Kidney (tissue), 13 donors: ENCODE measurements at regions not wholly inside any gene's neighbourhood (a gene's known extent, or its start where the extent isn't known, plus 50 kb on each side); places are given as distances from the start of the nearest gene placed in this dataset.

ENCODE experiments used
- DNase-seq, 5 donors: peaks; one replicate each; pipeline ENCODE4 v3.0.0-alpha.2; 2013 to 2020
- FAIRE-seq: peaks from 2 replicates; lab custom pipeline; 2012; peaks lifted over from hg19 to GRCh38; lab: Jason Lieb, UNC
- H3K27ac ChIP-seq, 2 donors: one replicate each; pipeline ENCODE4 v1.7.0; 2013; ENCODE audit warnings: low read depth in 2 of 2, low read length in 2 of 2, inconsistent platforms in 1 of 2
- H3K27me3 ChIP-seq: one replicate; pipeline ENCODE4 v1.7.1; 2013; ENCODE audit warnings: low read length, inconsistent platforms; ENCODE audit not compliant: control insufficient read depth, insufficient read depth
- H3K36me3 ChIP-seq, 3 donors: one replicate each; pipeline versions ENCODE4 v1.7.0 to v1.7.1; 2013; ENCODE audit warnings: low read length in 3 of 3, control low read depth in 1 of 3, inconsistent platforms in 1 of 3; ENCODE audit not compliant: insufficient read depth in 3 of 3, control insufficient read depth in 2 of 3
- H3K4me1 ChIP-seq, 3 donors: one replicate each; pipeline versions ENCODE4 v1.7.0 to v1.7.1; 2013; ENCODE audit warnings: low read length in 3 of 3, inconsistent platforms in 1 of 3, low read depth in 1 of 3; ENCODE audit not compliant: control insufficient read depth in 2 of 3, insufficient read depth in 2 of 3
- H3K4me3 ChIP-seq, 3 donors: one replicate each; pipeline versions ENCODE4 v1.7.0 to v1.8.1; 2013; ENCODE audit warnings: low read length in 3 of 3, control low read depth in 1 of 3, inconsistent platforms in 1 of 3
- H3K9ac ChIP-seq, 3 donors: one replicate each; pipeline versions ENCODE4 v1.7.0 to v1.7.1; 2013; ENCODE audit warnings: low read length in 3 of 3, control low read depth in 1 of 3, inconsistent platforms in 1 of 3
- H3K9me3 ChIP-seq, 3 donors: one replicate each; pipeline versions ENCODE4 v1.7.0 to v1.7.1; 2013; ENCODE audit warnings: low read length in 3 of 3, control low read depth in 1 of 3, inconsistent platforms in 1 of 3; ENCODE audit not compliant: control insufficient read depth in 2 of 3, insufficient read depth in 1 of 3
- intact Hi-C: fragments of 100-400 bp; cut with DNase I; formaldehyde crosslinking; loops from one replicate; pipeline ENCODE4 v1.11.1; 2022
- TF ChIP-seq, protein P1 (sequence below): IDR thresholded peaks from 3 replicates; pipeline ENCODE4 v1.5.1; 2012; ENCODE audit warnings: mild to moderate bottlenecking, moderate library complexity, borderline replicate concordance; ENCODE audit not compliant: insufficient read depth; ENCODE audit errors: extremely low read depth
- donor health status: control.
- donor health status: control.
- donor health status: control.
- donor health status: control.
- donor health status: control.
- donor health status: DM: yes; HTN: yes; CAD: no.
- donor health status: Normal renal cell carcinoma (clear cell type).

DNA sequence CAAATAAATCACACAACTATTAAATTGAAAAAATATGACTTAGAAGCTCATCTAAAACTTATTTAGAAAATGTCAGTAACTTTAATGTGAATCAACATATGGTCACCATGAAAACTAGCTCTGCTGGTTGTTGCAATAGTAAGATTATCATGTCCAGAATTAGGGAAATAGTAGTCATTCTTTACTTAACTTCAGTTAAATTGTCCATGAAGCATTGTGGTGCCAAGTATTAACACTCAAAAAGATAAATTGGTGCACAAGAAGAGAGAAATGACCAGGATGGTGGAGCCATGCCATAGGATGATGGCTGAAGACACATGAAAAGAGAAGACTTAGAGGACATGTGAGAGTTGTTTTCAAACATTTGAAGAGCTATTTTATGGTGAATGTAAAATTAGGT is 130.2 kb upstream of the PTGFR start:
- Histone ChIP-seq H3K27ac (no peak overlapping the region), H3K4me1 (no peaks in the 10 kb centered on the region), H3K4me3 (no peak overlapping the region), H3K9ac (no peak overlapping the region), H3K27me3 (no peaks in the 10 kb centered on the region), H3K9me3 (no peaks in the 10 kb centered on the region), H3K36me3 (no peaks in the 10 kb centered on the region)
- TF ChIP-seq, protein P1, sequence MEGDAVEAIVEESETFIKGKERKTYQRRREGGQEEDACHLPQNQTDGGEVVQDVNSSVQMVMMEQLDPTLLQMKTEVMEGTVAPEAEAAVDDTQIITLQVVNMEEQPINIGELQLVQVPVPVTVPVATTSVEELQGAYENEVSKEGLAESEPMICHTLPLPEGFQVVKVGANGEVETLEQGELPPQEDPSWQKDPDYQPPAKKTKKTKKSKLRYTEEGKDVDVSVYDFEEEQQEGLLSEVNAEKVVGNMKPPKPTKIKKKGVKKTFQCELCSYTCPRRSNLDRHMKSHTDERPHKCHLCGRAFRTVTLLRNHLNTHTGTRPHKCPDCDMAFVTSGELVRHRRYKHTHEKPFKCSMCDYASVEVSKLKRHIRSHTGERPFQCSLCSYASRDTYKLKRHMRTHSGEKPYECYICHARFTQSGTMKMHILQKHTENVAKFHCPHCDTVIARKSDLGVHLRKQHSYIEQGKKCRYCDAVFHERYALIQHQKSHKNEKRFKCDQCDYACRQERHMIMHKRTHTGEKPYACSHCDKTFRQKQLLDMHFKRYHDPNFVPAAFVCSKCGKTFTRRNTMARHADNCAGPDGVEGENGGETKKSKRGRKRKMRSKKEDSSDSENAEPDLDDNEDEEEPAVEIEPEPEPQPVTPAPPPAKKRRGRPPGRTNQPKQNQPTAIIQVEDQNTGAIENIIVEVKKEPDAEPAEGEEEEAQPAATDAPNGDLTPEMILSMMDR: no peak
- intact Hi-C loops: no loop called here
- FAIRE-seq (no peak), DNase-seq (no peak)

DNA sequence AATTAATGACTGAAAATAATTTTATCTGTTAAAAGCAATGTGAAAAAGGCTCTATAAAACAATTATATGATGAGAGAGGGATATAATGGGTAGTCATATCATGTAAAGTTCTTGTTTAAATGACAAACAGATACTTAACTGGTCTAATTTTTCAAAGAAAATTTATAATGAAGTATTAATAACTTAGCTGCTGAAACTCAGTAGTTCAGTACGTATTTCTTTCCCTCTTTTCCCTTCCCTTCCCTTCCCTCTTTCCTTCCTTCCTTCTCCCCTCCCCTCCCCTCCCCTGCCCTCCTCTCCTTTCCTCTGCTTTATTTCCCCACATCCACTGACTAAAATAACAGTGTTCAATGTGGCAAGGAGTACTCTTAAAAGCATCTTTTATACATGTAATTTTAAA is 123.1 kb upstream of the PTGFR start:
- TF ChIP-seq, protein P1: no peak
- no peak overlapping the region for H3K4me3 ChIP-seq
- H3K9me3 ChIP-seq: no peaks in the 10 kb centered on the region
- H3K4me1 ChIP-seq: no peaks in the 10 kb centered on the region
- FAIRE-seq (no peak), DNase-seq (no peak)
- H3K9ac ChIP-seq: no peak overlapping the region
- H3K27me3 ChIP-seq: no peaks in the 10 kb centered on the region
- intact Hi-C loops: no loop called here
- no peaks in the 10 kb centered on the region for H3K36me3 ChIP-seq
- no peak overlapping the region for H3K27ac ChIP-seq

DNA sequence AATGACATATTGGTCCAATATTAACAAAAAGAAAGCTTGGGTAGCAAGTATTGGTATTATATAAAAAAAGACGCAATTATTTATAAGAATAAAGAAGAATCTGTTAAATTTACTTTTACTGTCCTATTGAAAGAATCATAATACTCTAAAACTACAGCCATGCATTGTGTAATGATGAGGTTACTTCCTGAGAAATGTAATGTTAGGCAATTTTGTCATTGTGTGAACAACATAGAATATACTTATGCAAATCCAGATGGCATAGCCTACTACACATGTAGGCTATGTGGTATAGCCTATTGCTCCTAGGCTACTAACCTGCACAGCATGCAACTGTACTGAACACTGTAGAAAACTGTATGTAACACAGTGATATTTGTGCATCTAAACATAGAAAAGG is 121.2 kb upstream of the PTGFR start:
- no peak for DNase-seq
- Histone ChIP-seq H3K9me3 (no peaks in the 10 kb centered on the region), H3K4me1 (no peaks in the 10 kb centered on the region), H3K27ac (no peak overlapping the region), H3K36me3 (no peaks in the 10 kb centered on the region), H3K27me3 (no peaks in the 10 kb centered on the region), H3K9ac (no peak overlapping the region), H3K4me3 (no peak overlapping the region)
- TF ChIP-seq, protein P1: no peak
- no peak for FAIRE-seq
- intact Hi-C loops: no loop called here

DNA sequence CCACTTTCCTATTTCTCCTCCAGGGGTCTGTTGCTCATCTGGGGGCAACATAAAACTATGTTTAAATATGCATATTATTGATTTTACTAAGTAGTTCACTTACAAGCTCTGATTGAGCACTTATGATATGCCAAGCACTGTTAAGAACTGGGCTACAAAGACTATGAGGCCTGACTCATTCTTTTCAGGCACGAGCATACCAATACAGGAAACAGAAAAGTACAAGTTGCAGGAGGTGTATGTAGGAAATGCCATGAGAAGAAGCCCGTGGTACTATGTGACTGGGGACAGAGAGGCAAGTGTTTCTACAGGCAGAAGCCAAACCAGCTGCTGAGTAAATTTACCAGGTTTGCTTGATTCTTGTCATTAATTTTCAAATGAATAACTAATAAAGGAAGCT is 120.4 kb upstream of the PTGFR start:
- no peaks in the 10 kb centered on the region for H3K9me3 ChIP-seq
- no peaks in the 10 kb centered on the region for H3K27me3 ChIP-seq
- H3K9ac ChIP-seq: no peak overlapping the region
- FAIRE-seq (no peak), DNase-seq (no peak)
- no peaks in the 10 kb centered on the region for H3K4me1 ChIP-seq
- intact Hi-C loops: no loop called here
- H3K4me3 ChIP-seq: no peak overlapping the region
- TF ChIP-seq, protein P1: no peak
- H3K27ac ChIP-seq: no peak overlapping the region
- no peaks in the 10 kb centered on the region for H3K36me3 ChIP-seq
